ENCODE measurements at regions not wholly inside any gene's neighbourhood (a gene's known extent, or its start where the extent isn't known, plus 50 kb on each side); places are given as distances from the start of the nearest gene placed in this dataset.
"Not testable (repeated sequence)": the region's sequence is repeated elsewhere in the genome, so short reads cannot be mapped to it uniquely, and the experiment has no call there.

DNA sequence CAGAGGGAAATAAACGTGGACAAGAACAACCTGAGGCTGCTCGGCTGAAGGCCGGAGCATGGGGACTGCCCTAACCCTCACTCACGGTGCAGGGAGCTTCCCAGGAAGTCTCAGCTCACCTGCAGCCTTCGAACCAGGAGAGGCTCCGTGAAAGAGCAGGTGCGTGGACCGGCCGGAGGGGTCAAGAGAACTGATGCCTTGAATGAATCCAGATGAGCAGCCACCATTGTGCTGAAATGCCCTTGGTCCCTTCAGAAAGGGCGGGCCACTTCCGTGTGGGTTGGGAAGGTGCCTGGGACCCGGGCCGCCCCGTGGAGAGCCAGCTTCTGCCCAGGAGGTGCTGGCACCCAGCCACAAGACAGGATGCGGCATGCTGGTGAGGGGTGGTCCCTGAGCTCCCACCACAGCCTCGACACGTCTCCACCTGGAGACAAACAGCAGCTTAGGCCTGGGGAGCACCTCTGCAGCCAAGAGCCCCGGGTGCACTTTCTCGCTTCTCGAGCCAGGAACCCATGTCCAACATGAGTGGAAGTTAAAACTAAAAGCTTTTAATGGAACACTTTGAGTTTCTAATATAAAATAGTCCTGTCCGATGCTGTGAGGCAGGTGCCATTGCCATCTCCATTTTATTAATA, 83.5 kb downstream of the TTLL2 start:
- no peak for DNase-seq

DNA sequence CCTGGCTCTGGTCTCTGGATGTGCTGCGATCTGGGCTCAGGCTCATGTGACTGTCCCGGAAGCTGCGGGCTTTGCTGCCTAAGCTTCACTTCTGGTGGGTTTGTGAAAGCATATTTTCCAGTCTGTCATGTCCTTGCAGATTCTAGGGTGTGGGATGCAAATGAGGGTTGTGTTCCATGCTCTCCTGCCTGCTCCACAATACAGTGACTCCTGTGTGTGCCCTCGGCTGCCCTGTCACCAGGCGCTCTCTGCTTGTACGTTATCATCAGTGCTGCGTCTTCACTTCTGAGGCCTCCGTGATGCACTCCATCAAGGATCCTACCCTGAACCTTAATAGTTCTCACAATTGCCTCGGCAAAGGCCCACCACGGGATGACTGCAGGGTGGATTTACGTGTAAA, 84.2 kb downstream of the TTLL2 start:
- no peak for DNase-seq

DNA sequence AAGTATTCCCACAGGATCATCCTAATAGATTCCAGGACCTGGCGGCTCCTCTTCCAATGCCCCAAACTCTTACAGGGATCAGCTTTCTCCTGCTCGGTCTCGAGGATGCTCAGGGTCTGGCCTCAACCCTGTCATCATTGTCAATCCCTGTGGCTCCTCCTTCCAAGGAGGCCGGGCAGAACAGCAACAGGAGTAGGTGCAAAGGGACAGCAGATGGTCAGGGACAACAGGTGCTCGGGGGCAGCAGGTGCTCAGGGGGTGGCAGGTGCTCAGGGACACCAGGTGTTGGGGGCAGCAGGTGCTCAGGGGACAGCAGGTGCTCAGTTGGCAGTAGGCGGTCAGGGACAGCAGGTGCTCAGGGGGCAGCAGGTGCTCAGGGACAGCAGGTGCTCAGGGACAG, 84.8 kb downstream of the TTLL2 start:
- no peak for DNase-seq

DNA sequence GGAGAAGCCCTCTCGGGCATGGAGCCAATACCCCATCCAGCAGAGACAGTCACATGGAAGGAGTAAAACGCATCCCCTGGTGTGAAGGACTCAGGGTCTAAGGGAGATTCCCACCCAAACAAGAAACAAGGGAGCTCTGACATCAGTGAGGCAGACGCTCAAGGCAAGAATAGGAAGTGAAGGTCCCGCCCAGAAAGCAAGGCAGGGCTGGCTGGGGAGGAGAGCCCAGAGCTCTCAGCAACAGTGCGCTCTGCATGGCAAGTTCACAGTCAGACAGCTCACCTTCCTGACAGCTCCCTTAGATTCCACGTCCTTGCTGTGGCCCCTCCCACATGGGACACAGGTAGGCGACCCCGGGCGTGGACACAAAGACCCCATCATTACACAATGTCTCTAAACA, 85.6 kb downstream of the TTLL2 start:
- no peak for DNase-seq

DNA sequence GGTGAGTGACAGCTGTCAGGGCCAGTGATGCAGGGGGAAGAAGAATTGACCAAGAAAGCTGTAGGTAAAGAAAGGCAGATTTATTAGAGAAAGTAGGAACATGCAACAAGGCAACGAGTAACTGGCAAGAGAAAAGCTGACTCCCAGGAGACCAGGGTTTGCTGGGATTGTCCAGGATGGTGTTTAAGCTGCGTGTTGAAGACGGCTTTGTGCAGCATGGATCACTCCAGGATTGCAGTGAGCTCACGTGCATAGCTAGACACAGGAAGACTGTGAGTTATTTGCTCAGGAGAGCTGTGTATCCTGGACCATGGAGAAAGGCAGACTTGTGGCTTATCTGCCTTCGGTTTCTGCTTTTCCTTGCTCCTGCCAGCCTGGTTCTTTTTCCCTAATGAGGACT, 87.6 kb downstream of the TTLL2 start:
- no peak for DNase-seq

DNA sequence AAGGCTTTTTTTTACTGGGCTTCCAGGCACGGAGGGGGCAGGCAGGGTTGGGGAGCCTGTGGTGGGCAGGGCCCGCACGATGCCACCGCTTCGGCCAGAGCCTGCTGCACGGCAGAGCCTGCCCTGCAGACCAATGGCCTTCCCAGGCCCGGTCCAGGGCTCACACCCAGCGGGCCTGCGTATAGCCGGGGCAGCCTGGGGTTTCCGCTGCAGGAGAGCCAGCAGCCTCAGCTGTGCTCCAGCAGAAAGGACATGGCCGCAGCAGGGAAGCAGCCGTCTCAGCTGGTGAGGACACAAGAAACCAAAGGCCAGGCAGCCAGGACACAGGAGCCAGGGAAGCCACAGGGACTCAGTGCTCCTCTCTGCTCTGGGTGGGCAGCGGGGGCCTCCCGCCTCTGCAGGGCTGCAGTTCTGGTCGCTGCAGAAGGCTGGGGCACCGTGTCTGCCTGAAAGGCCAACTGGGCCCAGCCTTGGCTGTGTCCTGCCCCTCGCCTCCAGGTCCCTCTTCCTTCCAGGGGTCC, 90.6 kb downstream of the TTLL2 start:
- DNase-seq, result no peak

DNA sequence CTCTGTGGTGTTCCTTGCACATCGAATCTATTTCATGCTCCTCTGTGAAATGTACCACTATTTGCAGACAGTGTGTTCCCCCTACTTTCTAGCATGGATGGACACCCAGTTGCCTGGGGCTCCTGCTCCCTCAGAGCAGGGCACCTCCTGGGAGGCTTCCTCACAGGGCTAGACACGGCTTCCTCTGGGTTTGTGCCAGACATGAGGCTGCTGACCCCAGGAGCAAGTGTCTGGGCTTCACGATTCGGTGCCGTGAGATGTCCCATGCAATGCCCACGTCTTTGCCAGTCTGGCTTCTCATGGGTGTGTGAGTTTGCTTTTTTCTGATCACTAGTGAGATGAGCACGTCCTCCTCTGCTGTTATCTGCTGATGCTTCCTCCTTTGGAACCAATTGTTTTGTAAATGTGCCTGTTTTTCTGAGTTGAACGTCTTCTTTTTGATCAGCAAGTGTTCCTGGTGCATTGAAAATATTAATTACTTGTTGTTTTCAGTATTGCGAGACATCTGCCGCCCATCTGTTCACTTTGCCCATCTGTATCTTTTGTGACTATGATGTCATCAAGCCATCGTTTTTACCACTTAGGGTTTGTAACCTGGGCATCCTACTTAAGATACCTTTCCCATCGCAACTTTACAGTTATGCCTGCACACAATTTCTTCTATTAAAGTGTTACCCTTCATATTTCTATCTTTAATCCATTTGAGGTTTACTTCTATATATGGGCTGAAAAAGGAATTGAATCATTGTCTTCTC, 92.0 kb downstream of the TTLL2 start:
- no peak for DNase-seq

DNA sequence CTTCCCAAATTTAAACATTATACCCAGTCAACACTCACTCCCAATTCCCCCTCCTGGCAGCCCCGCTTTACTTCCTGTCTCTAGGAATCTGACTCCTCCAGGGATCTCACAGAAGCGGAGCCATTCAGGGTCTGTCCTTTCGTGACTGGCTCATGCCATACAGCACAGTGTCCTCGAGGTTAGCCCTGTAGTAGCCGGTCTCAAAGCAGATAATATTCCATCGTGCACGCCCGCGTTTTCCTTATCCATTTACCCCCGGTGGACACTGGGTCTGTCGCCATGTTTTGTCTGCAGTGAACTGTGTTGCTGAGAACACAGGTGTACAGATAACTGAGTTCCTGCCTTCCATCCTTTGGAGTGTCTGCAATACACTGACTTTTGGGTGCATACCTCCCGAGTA, 95.3 kb downstream of the TTLL2 start:
- DNase-seq, result no peak

DNA sequence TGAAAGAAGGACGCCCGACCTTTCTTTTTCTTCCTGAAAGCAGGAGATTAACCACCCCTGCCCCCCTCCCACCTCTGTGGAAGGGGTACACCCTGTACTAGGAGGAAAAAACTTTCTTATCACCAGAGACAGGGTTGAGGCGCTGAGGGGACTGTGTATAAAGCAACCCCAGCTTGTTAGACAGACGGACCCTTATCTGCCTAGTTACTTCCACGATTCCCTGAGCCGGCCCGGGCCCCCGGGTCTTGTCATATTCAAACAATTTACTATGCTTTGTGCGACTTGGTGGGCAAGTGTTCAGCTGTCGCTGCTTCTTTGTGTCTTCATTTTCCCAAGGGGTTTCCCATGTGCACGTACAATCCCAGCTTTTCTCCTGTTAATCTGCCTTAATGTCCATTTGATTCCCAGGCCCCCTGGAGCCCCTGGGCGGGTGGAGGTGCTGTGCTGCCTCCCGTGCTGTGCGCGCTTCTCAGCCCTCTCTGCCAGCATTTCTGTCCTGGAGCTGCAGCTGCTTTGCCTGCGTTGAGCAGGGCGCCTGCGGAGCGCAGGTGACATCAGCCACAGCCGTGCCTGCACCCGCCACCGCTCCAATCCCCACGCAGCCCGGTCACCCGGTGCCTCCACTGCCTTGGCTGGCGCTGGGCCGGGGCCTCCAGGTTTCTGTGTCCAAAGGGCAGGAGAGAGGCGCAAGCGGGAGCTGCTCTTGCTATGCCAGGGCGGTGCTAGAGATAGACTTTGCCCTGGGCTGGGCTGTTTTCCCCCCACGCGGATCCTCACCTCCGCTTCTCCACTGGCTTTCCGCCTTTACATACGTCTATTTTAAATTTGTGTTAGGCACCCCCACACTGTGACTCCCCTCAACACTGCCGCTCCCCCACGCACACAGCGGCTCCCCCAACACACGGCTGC, 96.2 kb downstream of the TTLL2 start:
- no peak for DNase-seq

DNA sequence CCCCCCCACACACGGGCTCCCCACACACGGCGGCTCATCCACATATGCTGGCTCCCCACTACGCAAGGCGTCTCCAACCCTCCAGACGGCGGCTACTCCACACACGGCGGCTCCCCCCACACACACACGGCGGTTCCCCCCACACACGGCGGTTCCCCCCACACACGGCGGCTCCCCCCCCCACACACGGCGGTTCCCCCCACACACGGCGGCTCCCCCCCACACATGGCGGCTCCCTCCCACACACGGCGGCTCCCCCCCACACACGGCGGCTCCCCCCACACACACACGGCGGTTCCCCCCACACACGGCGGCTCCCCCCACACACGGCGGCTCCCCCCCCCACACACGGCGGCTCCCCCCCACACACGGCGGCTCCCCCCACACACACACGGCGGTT, 97.1 kb downstream of the TTLL2 start:
- not testable (repeated sequence) for DNase-seq

DNA sequence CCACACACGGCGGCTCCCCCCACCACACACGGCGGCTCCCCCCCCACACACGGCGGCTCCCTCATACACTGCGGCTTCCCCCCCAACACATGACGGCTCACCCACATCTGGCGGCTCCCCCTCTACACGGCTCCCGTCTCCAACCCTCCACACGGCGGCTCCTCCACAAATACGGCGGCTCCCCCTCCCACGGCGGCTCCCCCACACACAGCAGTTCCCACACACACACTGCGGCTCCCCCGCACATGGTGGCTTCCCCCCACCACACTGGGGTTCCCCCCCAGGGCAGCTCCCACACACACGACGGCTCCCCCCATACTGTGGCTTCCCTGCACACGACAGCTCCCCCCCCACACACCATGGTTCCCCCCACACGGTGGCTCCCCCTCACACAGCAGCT, 98.0 kb downstream of the TTLL2 start:
- DNase-seq, result no peak

DNA sequence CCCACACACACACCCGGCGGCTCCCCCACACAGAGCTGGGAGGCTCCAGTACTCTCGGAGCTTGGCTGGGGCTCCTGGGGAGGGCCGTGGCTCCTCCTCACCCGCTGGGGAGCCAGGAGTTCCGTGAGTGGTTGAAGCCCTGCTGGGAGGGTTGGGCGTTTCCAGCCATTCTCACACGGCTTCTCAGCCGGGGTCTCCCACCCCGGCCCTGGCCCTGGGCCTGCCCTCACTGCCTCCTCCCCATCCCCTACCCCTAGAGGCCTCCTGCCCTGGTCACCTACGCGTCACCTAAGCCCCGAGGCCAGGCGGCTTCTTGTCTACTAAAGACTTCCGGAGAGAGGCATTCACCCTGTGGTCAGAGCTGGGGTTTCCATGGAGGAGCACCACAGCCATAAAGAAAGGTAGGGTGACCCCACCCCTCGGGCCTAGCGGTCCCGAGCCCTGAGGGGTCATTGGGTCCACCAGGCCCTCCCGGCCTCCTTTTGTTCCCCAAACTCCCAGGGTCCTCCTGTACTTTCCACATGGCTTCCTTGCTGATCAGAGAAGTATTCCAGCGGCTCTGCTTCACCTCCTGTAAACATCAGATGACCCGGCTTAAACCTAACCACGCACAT, 99.3 kb downstream of the TTLL2 start:
- DNase-seq, result no peak

DNA sequence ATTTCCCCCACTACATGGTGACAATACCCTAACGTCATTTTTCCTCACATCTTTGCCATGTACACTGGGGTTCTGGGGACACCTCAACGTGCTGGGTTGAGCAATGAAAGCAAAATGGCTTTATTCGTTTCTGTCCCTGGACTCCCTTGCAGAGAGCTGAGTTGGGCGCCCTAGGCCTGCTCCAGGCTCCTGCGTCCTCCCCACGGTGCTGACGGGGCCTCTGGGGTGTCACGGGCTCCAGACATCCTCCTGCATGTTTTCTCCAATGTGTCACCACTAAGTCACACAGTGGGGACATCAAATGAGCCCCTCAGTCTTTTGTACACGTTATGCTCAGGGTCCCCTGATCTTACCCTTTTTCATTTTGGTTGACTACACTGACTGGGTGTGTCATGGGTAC, 99.8 kb downstream of the TTLL2 start:
- DNase-seq, result no peak

DNA sequence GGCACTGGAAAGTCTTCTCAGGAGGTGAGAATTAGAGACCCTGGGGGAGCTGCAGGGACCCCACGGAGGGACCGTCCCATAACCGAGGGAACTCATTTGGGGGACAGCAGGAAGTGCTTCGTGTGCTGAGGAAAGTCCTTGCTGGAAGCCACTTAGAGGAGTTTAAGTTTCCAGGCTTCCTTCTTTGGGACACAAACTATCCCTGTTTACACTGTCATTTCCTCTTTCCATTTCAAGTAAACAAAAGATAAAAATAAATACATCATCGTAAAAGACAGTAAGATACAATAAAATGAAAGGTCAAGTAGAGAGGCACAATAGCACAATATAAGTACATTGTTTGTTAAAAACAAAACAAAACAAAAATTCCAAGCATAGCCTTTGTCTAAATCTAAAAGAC, 101.2 kb downstream of the TTLL2 start:
- DNase-seq, result no peak

DNA sequence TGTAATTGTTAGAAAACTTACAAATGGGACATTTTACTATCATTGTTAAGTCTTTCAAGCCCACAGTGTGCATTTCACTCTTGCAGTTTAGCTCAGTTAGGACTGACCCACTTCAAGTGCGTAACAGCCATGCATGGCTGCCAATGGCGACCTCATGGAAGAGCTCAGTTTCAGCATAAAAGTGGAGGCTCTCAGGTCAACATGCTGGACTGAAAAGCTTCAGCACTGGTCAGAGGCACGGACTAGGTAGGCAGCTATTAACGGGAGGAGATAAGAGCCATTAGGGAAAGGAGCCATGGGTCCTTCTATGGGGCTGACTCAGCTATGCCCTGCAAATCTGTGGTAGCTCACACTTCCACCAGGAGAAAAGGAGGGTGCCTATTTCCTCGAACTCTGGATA, 101.8 kb downstream of the TTLL2 start:
- DNase-seq, result no peak

DNA sequence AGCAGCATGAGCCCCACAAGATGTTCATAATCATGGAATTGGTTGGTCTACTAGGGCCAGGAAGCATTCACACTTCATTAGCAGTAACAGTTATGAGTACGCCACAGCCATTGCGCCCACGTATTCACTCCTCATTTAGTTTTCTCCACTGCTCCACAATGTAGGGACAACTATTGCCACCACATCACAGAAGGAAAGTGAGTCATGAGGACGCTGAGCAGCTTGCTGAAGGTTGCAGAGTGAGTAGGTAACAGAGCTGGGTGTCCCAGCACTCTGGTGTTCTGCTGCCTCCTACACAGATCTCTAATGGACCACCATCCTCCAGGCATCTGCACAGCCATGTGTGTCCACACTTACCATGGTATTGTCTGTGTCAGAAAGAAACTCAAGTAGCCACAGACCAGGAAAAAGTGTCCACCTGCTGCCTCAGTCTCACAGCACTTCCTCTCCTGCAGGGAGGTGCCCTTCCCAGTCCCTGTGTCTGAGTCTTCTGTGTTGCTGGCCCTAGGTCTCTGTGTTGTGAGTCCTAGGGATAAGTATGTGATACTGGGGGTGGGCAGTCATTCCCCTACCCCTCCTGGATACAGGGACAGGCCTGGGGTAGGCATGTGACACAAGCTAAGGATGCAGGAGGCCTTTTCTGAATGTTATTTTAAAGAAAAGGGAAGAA, 103.9 kb downstream of the TTLL2 start:
- DNase-seq, result no peak

DNA sequence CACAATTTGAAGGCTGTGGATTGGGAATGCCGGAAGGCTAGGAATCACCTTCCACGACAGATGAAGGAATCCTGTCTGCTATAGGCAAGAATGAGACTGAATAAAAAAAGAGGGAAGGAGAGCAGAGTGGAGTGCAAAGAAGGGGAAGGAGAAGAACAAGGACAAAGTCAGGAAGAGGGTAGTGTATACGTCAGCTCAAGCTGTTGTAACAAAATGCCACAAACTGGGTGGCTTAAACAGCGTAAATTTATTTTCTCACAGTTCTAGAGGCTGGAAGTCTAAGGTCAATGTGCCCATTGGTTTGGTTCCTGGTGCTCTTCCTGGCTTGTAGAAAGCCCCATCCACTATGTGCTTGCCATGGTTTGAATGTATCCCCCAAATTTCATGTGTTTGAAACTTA, 104.5 kb downstream of the TTLL2 start:
- DNase-seq, result no peak

DNA sequence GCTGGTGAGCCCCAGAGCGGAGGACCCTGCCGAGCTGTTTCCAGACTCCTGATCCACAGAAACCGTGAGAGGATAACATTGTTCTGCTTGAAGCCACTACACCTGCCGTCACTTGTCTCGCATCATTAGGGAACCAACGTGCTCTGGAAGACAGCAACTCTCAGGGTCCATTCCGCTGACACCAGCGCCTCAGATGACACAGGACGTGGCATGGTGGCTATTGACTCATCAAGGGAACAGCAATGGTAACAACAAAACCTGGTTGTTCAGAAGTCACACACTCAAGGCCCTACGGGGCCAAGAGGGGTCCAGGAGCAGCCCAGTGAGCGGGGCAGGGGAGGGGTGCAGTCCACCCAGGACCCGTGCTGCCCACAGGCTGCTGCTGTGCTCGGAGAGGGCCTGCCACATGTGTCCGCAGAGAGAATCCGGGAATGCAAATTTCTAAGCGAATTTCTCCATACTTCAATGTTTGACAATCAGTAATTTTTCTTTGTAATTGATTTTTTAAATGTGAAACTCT, 110.4 kb downstream of the TTLL2 start:
- DNase-seq, result no peak

DNA sequence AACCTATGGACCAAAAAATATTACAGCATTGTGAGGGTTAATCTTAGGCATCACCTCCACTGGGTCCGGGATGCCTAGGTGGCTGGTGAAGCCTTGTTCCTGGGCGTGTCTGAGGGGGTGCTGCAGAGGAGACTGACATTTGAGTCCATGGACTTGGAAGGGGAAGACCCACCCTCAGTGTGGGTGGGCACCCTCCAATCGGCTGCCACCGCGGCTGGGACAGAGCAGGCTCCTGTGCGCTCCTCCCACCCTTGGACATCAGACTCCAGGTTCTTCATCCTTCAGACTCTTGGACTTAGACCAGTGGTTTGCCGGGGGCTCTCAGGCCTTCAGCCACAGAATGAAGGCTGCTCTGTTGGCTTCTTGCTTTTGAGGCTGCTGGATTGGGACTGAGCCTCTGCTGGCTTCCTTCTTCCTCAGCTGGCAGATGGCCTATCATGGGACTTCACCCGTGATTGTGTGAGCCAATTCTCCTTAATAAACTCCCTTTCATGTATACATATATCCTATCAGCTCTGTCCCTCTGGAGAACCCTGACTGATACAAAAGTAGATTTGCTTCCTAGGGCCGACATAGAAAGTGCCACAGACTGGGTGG, 113.1 kb downstream of the TTLL2 start:
- DNase-seq, result no peak

DNA sequence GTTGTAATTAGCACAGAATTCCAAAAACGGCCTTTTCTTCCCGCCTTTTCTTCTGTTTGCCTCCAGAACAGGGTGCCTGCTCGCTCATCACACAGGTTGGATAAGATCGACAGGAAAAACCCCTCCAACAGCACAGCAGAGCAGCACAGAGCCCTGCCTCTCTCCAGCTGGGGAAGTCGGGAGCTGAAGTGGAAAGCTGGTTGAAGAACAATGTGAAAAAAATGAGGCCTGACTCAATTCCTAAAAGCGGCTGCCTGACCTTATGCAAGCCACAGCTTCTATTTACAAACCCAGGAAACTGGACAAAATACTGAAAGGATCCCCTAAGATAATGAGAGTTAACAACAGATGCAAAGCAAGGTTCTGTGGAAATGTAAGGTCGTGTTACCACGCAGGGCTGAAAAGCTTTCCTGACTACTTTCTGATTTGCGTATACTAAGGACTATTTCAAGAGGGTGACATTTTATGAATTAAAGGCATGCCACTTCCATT, 116.9 kb downstream of the TTLL2 start:
- DNase-seq, result no peak

DNA sequence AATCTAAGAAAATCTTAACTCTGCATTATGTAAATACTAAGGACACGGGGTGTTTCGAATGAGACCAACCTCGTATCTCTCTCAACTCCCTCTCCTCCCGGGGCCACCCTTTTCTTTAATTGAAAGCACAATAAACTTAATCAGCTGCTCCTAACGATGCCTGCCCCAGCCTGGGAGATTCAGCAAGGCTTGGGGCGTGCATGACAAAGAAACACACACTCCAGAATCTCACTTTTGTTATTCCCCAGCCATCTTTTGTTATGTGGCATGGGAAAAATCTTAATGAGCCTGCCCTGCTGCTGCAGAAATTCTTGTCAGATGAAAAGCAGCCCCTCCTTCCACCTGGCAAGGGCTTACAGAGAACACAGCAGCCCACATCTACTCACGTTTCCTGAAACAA, 117.4 kb downstream of the TTLL2 start:
- DNase-seq, result no peak
